AG04449 (cell line): ENCODE measurements at regions not wholly inside any gene's neighbourhood (a gene's known extent, or its start where the extent isn't known, plus 50 kb on each side); places are given as distances from the start of the nearest gene placed in this dataset.

Source experiments
- CTCF ChIA-PET: fragments of 350-600 bp; formaldehyde crosslinking; extraction: SDS; loops from one replicate; lab custom pipeline; 2021; ENCODE audit warnings: antibody characterized with exemption; lab: Yijun Ruan, JAX
- POLR2A ChIA-PET: fragments of 400-600, 350-600 bp; formaldehyde crosslinking; extraction: SDS; loops from one replicate; lab custom pipeline; 2020; ENCODE audit warnings: antibody characterized with exemption, inconsistent platforms; lab: Yijun Ruan, JAX
- DNase-seq: peaks from one replicate; pipeline ENCODE4 v3.0.0-alpha.2; 2010; ENCODE audit warnings: low read depth, low spot score
- H3K4me3 ChIP-seq: 2 replicates; pipeline ENCODE4 v1.5.1; 2011; ENCODE audit warnings: low read depth, mild to moderate bottlenecking, control low read depth, low read length
- TF ChIP-seq, protein P1 (sequence below): IDR thresholded peaks from one replicate; pipeline ENCODE4 v1.5.1; 2011; ENCODE audit warnings: mild to moderate bottlenecking, moderate library complexity, low read length, control low read depth, inconsistent platforms; ENCODE audit not compliant: insufficient read depth; ENCODE audit errors: missing control alignments

DNA sequence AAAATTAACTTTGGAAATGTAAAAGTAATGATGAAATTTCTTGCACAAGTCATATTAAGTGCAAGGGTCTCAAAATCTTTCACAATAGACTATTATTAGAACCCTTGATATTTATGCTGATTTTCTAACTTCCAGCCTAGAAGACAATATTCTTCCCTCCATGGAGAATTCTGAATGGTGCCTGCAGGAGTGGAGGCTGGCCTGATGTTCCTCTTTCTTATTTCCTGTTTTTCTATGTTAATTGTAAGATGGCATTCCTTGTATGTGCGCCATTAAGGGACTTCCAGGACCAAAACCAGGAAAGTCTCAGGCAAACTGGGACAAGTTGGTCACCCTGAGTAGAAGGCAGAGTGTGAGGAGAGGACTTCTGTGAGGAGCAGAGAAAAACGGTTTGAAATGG, 294.9 kb downstream of the DLEU7 start:
- no peak overlapping the region for H3K4me3 ChIP-seq
- CTCF ChIA-PET: no interaction called here
- no peak for DNase-seq
- TF ChIP-seq, protein P1, sequence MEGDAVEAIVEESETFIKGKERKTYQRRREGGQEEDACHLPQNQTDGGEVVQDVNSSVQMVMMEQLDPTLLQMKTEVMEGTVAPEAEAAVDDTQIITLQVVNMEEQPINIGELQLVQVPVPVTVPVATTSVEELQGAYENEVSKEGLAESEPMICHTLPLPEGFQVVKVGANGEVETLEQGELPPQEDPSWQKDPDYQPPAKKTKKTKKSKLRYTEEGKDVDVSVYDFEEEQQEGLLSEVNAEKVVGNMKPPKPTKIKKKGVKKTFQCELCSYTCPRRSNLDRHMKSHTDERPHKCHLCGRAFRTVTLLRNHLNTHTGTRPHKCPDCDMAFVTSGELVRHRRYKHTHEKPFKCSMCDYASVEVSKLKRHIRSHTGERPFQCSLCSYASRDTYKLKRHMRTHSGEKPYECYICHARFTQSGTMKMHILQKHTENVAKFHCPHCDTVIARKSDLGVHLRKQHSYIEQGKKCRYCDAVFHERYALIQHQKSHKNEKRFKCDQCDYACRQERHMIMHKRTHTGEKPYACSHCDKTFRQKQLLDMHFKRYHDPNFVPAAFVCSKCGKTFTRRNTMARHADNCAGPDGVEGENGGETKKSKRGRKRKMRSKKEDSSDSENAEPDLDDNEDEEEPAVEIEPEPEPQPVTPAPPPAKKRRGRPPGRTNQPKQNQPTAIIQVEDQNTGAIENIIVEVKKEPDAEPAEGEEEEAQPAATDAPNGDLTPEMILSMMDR: no peak
- POLR2A ChIA-PET: no interaction called here

DNA sequence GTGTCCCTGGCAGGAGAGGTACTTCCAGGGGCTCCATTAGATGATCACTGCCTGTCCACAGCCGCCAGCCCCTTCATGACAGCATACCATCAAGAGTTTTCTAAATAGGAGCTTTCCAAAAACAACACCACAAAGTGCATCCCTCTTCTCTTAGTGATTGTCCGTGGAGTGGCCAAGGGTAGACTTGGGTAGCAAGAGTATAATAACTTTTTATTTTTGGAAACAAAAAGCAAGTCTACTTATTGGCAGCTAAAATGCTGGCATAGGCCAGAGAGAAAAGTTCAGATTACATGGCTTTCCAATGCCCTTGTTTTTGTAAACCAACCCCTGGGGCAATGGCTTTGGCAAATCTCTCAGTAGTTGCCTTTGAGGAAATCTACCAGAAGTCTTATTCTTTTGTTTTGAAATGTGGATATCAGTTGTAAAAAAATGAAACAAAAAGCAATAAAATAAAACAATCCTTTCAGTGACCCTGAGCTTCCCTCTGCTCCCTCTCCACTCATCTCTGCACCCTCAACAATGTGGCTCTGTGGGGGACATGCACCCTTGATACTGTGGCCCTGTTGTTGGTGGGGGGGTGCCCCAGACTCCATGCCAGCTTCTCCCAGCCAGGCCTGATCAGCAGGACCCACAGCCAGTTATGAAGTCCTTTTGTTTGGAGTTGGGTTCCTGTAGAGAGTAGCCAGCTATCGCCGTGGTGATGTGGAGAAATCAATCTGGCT, 294.1 kb downstream of the DLEU7 start:
- ChIA-PET CTCF (interaction anchor here (0.7 to 1.7 kb wide), 2 partner anchors 21 to 55 kb away, joined by 3 to 5 read pairs; no protein-coding TSS in a partner anchor), POLR2A (no interaction called here)
- TF ChIP-seq, protein P1: no peak
- H3K4me3 ChIP-seq: no peak overlapping the region
- DNase-seq: no peak

DNA sequence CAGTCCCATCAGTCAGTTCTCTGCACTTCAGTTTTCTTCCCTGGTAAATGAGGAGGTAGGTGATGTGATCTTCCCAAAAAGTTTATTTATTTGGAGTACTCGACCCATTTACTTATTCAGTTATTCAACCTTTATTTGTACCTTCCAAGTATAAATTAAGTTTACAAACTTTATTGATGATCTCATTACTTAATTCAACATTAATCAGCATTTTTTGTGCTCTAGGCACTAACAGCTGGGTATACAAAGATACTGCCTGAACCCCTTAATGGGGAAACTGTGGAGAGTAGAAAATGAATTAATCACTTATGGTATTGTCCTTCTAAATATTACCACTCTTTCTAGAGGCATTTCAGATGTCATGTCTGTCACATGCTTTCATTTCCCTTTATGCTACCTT, 293.3 kb downstream of the DLEU7 start:
- no peak overlapping the region for H3K4me3 ChIP-seq
- no peak for DNase-seq
- ChIA-PET POLR2A (no interaction called here), CTCF (interaction anchor here (1.7 kb wide), 1 partner anchor 20 kb away, joined by 5 read pairs; no protein-coding TSS in a partner anchor)
- TF ChIP-seq, protein P1: no peak

DNA sequence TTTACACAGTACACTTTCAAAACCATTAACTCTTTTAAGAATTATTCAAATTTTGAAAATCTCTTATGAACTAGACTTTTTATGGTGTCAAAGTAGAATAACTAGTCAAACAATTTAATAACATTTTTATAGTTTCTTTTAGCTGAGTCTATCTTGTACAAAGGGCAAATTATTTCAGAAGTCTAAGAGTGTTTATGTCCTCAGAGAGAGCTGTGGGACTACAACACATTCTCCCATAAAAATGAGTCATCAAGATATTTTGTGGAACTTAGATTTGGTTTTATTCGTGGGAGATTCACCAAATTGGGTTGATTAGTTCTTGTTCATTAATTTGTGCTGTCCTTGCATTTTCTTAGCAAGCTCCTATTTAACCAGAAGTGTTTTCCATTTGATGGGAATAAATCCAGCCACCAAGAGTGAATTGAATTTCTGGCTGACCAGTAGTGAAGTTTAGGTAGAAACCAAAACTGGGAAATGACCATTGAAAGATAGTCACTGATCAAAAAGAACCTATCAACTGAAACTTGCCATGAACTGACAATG, 291.0 kb downstream of the DLEU7 start:
- CTCF ChIA-PET: interaction anchor here (1.0 to 1.6 kb wide), 5 partner anchors 9 to 179 kb away, joined by 3 to 4 read pairs (median 3); no protein-coding TSS in a partner anchor
- no peak overlapping the region for H3K4me3 ChIP-seq
- POLR2A ChIA-PET: no interaction called here
- TF ChIP-seq, protein P1: no peak
- DNase-seq: no peak

DNA sequence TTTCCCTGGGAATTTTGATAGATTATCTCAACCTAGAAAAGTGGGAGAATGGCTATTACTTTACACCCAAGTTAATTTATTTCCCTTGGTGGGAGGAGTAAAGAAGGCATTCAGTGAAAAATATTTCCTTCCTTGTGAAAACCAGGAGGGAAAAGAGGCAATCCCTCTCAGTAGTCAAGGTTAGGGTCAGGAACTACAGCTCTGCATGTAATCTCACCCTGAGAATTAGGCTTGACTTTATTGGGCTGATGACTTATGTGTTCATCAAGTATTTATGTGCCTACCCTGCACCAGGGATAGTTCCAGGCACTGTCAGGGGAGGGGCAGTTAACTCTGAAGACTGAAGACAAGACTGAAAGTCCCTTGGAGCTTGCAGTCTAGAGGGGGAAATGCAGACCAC, 281.8 kb downstream of the DLEU7 start:
- POLR2A ChIA-PET: no interaction called here
- no peak overlapping the region for H3K4me3 ChIP-seq
- no peak for DNase-seq
- TF ChIP-seq, protein P1: no peak
- CTCF ChIA-PET: no interaction called here

DNA sequence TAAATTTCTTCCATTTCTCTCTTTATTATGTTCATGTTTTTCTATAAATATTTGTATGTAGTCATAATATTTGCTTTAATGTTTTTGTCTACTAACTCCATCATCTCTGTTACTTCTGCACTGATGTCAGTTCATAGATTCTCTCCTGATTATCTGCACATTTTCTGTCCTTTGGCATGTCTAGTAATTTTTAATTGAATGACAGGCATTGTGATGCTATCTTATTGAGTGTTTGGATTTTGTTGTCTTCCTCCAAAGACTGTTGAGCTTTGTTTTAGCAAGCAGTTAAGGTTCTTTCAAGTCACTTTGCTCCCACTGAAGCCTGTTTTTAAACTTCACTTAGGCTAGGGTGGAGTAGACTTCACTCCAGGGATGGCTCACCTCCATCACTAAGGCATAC, 276.8 kb downstream of the DLEU7 start:
- no peak overlapping the region for H3K4me3 ChIP-seq
- TF ChIP-seq, protein P1: no peak
- DNase-seq: no peak
- ChIA-PET CTCF (interaction anchor here (1.2 kb wide), 1 partner anchor 15 kb away, joined by 3 read pairs; no protein-coding TSS in a partner anchor), POLR2A (no interaction called here)
